Trophoblast cell (in vitro differentiated cells and primary cell): ENCODE measurements at regions not wholly inside any gene's neighbourhood (a gene's known extent, or its start where the extent isn't known, plus 50 kb on each side); places are given as distances from the start of the nearest gene placed in this dataset.

Experiments used
- DNase-seq, 2 donors: peaks; one replicate each; pipeline ENCODE4 v3.0.0-alpha.2; 2016
- H2AFZ ChIP-seq: 2 replicates; pipeline ENCODE4 v1.6.1; 2013; ENCODE audit warnings: low read length, moderate library complexity, mild to moderate bottlenecking; ENCODE audit not compliant: insufficient read depth, poor library complexity
- H2AK5ac ChIP-seq: 2 replicates; pipeline ENCODE4 v1.6.1; 2013; ENCODE audit warnings: mild to moderate bottlenecking, low read length
- H2BK120ac ChIP-seq: 2 replicates; pipeline ENCODE4 v1.6.1; 2013; ENCODE audit warnings: low read length, mild to moderate bottlenecking, moderate library complexity; ENCODE audit not compliant: insufficient read depth, poor library complexity
- H2BK12ac ChIP-seq: 2 replicates; pipeline ENCODE4 v1.6.1; 2013; ENCODE audit warnings: mild to moderate bottlenecking, low read length, moderate library complexity
- H2BK5ac ChIP-seq: 2 replicates; pipeline ENCODE4 v1.6.1; 2013; ENCODE audit warnings: low read length, low read depth, moderate library complexity, mild to moderate bottlenecking; ENCODE audit not compliant: poor library complexity
- H3K14ac ChIP-seq: 2 replicates; pipeline ENCODE4 v1.6.1; 2013; ENCODE audit warnings: mild to moderate bottlenecking, low read length
- H3K18ac ChIP-seq: 2 replicates; pipeline ENCODE4 v1.6.1; 2013; ENCODE audit warnings: mild to moderate bottlenecking, low read length
- H3K23ac ChIP-seq: 2 replicates; pipeline ENCODE4 v1.6.1; 2013; ENCODE audit warnings: low read length
- H3K27ac ChIP-seq: 2 replicates; pipeline ENCODE4 v1.5.1; 2013; ENCODE audit warnings: low read depth, mild to moderate bottlenecking, inconsistent platforms, low read length, moderate library complexity
- H3K27me3 ChIP-seq: 2 replicates; pipeline ENCODE4 v1.6.1; 2013; ENCODE audit warnings: inconsistent platforms, mild to moderate bottlenecking, low read length, moderate library complexity; ENCODE audit not compliant: insufficient read depth
- H3K36me3 ChIP-seq, 2 experiments: 1 replicate in 1 of 2; 2 replicates in 1 of 2; pipeline ENCODE4 v1.6.1; 2013; ENCODE audit warnings: low read length in 2 of 2, mild to moderate bottlenecking in 2 of 2, moderate library complexity in 1 of 2; ENCODE audit not compliant: insufficient read depth in 2 of 2, control insufficient read depth in 1 of 2
- H3K4ac ChIP-seq: 2 replicates; pipeline ENCODE4 v1.6.1; 2013; ENCODE audit warnings: low read depth, mild to moderate bottlenecking, low read length, moderate library complexity
- H3K4me1 ChIP-seq, 2 experiments: 1 replicate in 1 of 2; 2 replicates in 1 of 2; pipeline ENCODE4 v1.6.1; 2013; ENCODE audit warnings: low read length in 2 of 2, mild to moderate bottlenecking in 2 of 2, moderate library complexity in 1 of 2; ENCODE audit not compliant: insufficient read depth in 2 of 2, control insufficient read depth in 1 of 2
- H3K4me2 ChIP-seq: 2 replicates; pipeline ENCODE4 v1.6.1; 2013; ENCODE audit warnings: inconsistent platforms, mild to moderate bottlenecking, low read length, moderate library complexity
- H3K4me3 ChIP-seq: 2 replicates; pipeline ENCODE4 v1.5.1; 2013; ENCODE audit warnings: mild to moderate bottlenecking, low read depth, low read length, inconsistent platforms
- H3K79me1 ChIP-seq: one replicate; pipeline ENCODE4 v1.6.1; 2013; ENCODE audit warnings: low read length
- H3K79me2 ChIP-seq: 2 replicates; pipeline ENCODE4 v1.6.1; 2013; ENCODE audit warnings: low read length, mild to moderate bottlenecking; ENCODE audit not compliant: control insufficient read depth, insufficient read depth, poor library complexity
- H3K9ac ChIP-seq: 2 replicates; pipeline ENCODE4 v1.6.1; 2013; ENCODE audit warnings: mild to moderate bottlenecking, low read length
- H3K9me3 ChIP-seq: 2 replicates; pipeline ENCODE4 v1.6.1; 2013; ENCODE audit warnings: low read depth, mild to moderate bottlenecking, control low read depth, inconsistent platforms, low read length; ENCODE audit not compliant: insufficient read depth
- H4K12ac ChIP-seq: 2 replicates; pipeline ENCODE4 v1.6.1; 2013; ENCODE audit warnings: low read depth, mild to moderate bottlenecking, low read length, moderate library complexity
- H4K8ac ChIP-seq: 2 replicates; pipeline ENCODE4 v1.6.1; 2013; ENCODE audit warnings: low read depth, mild to moderate bottlenecking, low read length, moderate library complexity
- H4K91ac ChIP-seq: one replicate; pipeline ENCODE4 v1.6.1; 2013; ENCODE audit warnings: low read depth, mild to moderate bottlenecking, low read length, moderate library complexity
- WGBS: extraction: QIAGEN DNeasy Blood & Tissue Kit; methylation state at CpG from one replicate; pipeline ENCODE4 v1.1.7; 2013; ENCODE audit warnings: missing lambda C conversion rate; ENCODE audit not compliant: insufficient read length, insufficient coverage; ENCODE audit errors: extremely low coverage; 5-methylcytosine and 5-hydroxymethylcytosine counted together

DNA sequence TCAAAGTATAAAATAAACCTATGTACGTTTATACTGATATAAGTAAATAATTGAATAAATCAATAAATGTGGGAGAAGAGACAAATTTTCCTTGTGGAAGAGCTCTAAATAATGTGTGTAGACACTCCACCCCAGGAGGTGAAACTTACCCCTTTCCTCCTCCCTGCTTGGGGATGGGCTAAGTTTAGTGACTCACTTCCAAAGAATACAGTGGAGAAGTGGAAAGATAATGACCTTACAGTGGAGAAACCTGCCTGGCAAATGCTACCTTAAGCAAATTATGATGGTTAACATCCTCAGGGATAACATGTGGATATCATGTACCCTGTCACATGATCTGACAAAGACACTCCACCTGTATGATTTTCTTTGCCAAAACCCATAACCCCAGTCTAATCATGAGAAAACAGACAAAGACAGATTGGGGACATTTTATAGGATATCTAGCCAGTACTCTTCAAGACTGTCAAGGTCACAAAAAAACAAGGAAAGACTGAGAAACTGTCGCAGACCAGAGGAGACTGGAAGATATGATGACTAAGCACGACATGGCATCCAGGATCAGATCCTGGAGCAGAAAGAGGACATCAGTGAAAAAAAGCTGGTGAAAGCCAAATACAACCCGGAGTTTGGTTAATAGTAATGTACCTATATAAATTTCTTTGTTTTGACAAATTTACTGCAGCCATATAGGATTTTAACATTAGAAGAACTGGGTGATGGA lies 195.5 kb upstream of the PRDM1 start:
- Histone ChIP-seq H4K91ac (no peak overlapping the region), H3K14ac (no peak overlapping the region), H3K4ac (no peak overlapping the region), H3K18ac (no peak overlapping the region), H3K36me3 (no peaks in the 10 kb centered on the region), H4K12ac (no peak overlapping the region), H3K4me1 (no peaks in the 10 kb centered on the region), H3K27me3 (no peaks in the 10 kb centered on the region), H3K9ac (no peak overlapping the region), H3K79me1 (no peaks in the 10 kb centered on the region), H3K23ac (no peak overlapping the region), H3K4me2 (no peak overlapping the region), H3K9me3 (no peaks in the 10 kb centered on the region), H3K27ac (no peak overlapping the region), H2BK5ac (no peak overlapping the region), H2BK120ac (no peak overlapping the region), H3K79me2 (no peaks in the 10 kb centered on the region), H2AFZ (no peak overlapping the region), H4K8ac (no peak overlapping the region), H2BK12ac (no peak overlapping the region), H3K4me3 (no peak overlapping the region), H2AK5ac (no peak overlapping the region)
- no CpG with 5 or more reads among the region's 4 CpGs for WGBS
- DNase-seq, result peak; percentile 13 to 63

DNA sequence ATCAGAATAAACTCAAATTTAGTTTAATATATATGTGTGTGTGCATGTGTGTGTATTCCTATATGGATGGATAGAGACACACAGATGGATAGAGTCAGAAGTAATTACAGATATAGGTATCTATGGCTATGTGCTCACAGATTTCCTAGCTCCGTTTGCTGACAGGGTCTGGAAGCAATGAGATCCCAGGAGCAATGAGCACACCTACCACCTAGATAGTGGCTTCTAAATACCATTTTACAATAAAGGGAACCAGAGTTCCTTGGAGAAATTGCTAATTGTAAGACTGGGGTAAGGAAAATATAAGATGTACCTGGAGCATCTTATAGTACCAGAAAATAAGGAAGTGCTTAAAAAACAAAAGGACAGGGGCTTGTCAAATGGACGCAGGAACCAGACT lies 196.2 kb upstream of the PRDM1 start:
- H3K23ac ChIP-seq, result no peak overlapping the region
- no peaks in the 10 kb centered on the region for H3K9me3 ChIP-seq
- no peak overlapping the region for H2AFZ ChIP-seq
- no peak overlapping the region for H3K9ac ChIP-seq
- DNase-seq, result no peak
- H2BK120ac ChIP-seq, result no peak overlapping the region
- no peaks in the 10 kb centered on the region for H3K79me1 ChIP-seq
- no peaks in the 10 kb centered on the region for H3K27me3 ChIP-seq
- no peak overlapping the region for H2BK12ac ChIP-seq
- no peaks in the 10 kb centered on the region for H3K36me3 ChIP-seq
- H3K4ac ChIP-seq, result no peak overlapping the region
- H3K4me3 ChIP-seq, result no peak overlapping the region
- no peak overlapping the region for H3K18ac ChIP-seq
- no CpG with 5 or more reads among the region's 2 CpGs for WGBS
- H2BK5ac ChIP-seq, result no peak overlapping the region
- no peak overlapping the region for H4K12ac ChIP-seq
- H3K79me2 ChIP-seq, result no peaks in the 10 kb centered on the region
- no peak overlapping the region for H2AK5ac ChIP-seq
- no peak overlapping the region for H4K91ac ChIP-seq
- H3K4me2 ChIP-seq, result no peak overlapping the region
- H3K27ac ChIP-seq, result no peak overlapping the region
- H3K4me1 ChIP-seq, result no peaks in the 10 kb centered on the region
- no peak overlapping the region for H4K8ac ChIP-seq
- H3K14ac ChIP-seq, result no peak overlapping the region

DNA sequence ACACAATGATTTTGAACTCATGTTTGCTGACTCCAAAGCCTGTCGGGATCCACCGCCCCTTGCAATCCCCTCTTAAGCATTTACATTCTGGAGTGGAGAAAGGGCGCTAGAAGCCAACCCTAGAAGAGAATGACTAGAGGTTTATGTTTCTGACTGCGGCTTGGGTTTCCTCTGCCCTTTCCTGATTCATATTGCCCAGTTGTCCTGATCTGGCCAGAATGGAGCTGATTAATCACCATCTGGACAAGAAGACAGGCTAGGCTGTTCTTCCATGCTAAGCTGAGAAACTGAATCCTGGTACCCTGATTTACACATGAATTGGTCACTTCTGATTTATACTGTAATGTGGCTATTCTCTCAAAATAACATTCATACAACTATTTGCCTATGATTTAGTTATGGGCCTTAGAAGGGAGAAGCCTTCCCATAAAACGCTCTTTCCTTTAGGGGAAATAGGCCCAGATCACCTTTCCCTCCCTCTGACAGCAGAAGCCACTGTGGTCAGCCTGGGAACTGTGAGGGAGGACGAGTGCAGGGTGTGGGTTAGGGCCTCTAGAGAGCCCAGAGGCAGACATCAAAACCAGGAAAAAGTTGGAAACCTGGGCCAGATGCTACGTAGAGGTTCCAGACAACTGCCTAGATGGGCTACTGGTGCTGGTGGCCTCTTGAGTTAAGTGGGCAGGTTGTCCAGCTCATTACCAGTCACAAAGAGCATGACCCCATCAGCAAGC lies 199.2 kb upstream of the PRDM1 start:
- Histone ChIP-seq H3K36me3 (no peaks in the 10 kb centered on the region), H3K4me3 (no peak overlapping the region)
- WGBS, result no CpG with 5 or more reads among the region's 7 CpGs

DNA sequence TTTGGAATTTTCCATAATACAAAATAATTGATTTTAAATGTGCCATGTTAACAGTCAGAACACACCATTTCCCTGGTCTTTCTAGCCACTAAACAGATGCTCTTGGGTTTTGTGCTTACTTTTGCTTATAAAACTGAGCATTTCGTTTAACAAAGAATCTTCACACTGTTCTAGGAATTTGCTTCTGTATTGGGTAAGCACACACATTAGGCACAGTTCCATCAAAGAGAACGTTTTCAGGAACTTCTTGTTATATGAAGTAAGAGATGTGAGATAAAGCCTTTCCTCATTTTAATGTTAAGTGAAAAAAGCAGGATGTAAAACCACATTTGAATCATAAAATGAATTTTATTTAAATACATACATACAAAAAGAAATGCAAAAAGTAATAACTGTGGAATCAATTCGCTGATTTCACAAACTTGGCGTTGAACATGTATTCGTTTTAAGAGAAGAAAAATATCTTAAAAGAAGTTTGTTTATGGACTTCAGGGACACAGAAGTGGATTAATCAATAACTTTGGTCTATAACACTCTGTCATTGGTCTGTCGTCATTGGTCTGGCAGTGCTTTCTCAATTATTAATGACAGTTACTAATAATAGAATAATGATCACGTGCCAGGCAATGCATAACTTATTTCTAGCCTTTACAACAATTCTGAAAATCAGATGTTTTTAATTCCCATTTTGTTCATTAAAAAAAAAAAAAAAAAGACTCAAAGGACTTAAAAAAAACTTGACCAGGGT lies 199.9 kb upstream of the PRDM1 start:
- no peaks in the 10 kb centered on the region for H3K79me2 ChIP-seq
- H2BK12ac ChIP-seq, result no peak overlapping the region
- H4K8ac ChIP-seq, result no peak overlapping the region
- no peak overlapping the region for H4K12ac ChIP-seq
- H2AK5ac ChIP-seq, result no peak overlapping the region
- no peak for DNase-seq
- H3K4me2 ChIP-seq, result no peak overlapping the region
- no peak overlapping the region for H2AFZ ChIP-seq
- H3K4me1 ChIP-seq, result no peaks in the 10 kb centered on the region
- H3K14ac ChIP-seq, result no peak overlapping the region
- H4K91ac ChIP-seq, result no peak overlapping the region
- WGBS, result no CpG with 5 or more reads among the region's 7 CpGs
- H3K9me3 ChIP-seq, result no peaks in the 10 kb centered on the region
- H3K9ac ChIP-seq, result no peak overlapping the region
- H3K27ac ChIP-seq, result no peak overlapping the region
- H3K79me1 ChIP-seq, result no peaks in the 10 kb centered on the region
- no peak overlapping the region for H3K4ac ChIP-seq
- no peaks in the 10 kb centered on the region for H3K27me3 ChIP-seq
- H3K4me3 ChIP-seq, result no peak overlapping the region
- no peak overlapping the region for H2BK5ac ChIP-seq
- H3K23ac ChIP-seq, result no peak overlapping the region
- no peaks in the 10 kb centered on the region for H3K36me3 ChIP-seq
- H2BK120ac ChIP-seq, result no peak overlapping the region
- H3K18ac ChIP-seq, result no peak overlapping the region

More for the DNA sequence above, 199.2 kb upstream of the PRDM1 start:
- Histone ChIP-seq H3K79me1 (no peaks in the 10 kb centered on the region), H3K18ac (no peak overlapping the region), H3K23ac (no peak overlapping the region), H2BK5ac (no peak overlapping the region), H2AK5ac (no peak overlapping the region), H3K14ac (no peak overlapping the region), H3K79me2 (no peaks in the 10 kb centered on the region), H3K4me2 (no peak overlapping the region), H4K91ac (no peak overlapping the region), H4K12ac (no peak overlapping the region), H2BK120ac (no peak overlapping the region), H3K27ac (no peak overlapping the region), H2AFZ (no peak overlapping the region), H3K27me3 (no peaks in the 10 kb centered on the region), H2BK12ac (no peak overlapping the region), H3K4ac (no peak overlapping the region), H3K9ac (no peak overlapping the region), H4K8ac (no peak overlapping the region), H3K4me1 (no peaks in the 10 kb centered on the region), H3K9me3 (no peaks in the 10 kb centered on the region)
- no peak for DNase-seq
